GM23338 (cell line): ENCODE measurements at regions not wholly inside any gene's neighbourhood (a gene's known extent, or its start where the extent isn't known, plus 50 kb on each side); places are given as distances from the start of the nearest gene placed in this dataset.

Experiments
- ATAC-seq: fragments of 200-7000 bp; cut with Tn5 transposase; 3 replicates; pipeline ENCODE4 v1.9.1; 2020
- DNase-seq: peaks from one replicate; pipeline ENCODE4 v3.0.0-alpha.2; 2015; ENCODE audit warnings: low spot score
- H2AFZ ChIP-seq: fragments of 200-600 bp; sonication (generic); 2 replicates; pipeline ENCODE4 v1.8.0; 2016; ENCODE audit warnings: antibody characterized with exemption, mild to moderate bottlenecking, moderate library complexity
- H3F3A ChIP-seq: fragments of 200-600 bp; sonication (generic); replicated peaks from 2 replicates; pipeline ENCODE4 v1.8.0; 2017; ENCODE audit warnings: antibody characterized with exemption, mixed run types, low read depth
- H3K27ac ChIP-seq: fragments of 200-600 bp; sonication (generic); 2 replicates; pipeline ENCODE4 v1.6.1; 2016; ENCODE audit warnings: low read depth
- H3K27me3 ChIP-seq: fragments of 200-600 bp; sonication (generic); 2 replicates; pipeline ENCODE4 v1.8.0; 2016; ENCODE audit warnings: mild to moderate bottlenecking, mixed run types, moderate library complexity; ENCODE audit not compliant: insufficient read depth
- H3K36me3 ChIP-seq: fragments of 200-600 bp; sonication (generic); 2 replicates; pipeline ENCODE4 v1.8.0; 2016; ENCODE audit warnings: mild to moderate bottlenecking; ENCODE audit not compliant: insufficient read depth
- H3K4me1 ChIP-seq: fragments of 200-600 bp; sonication (generic); 2 replicates; pipeline ENCODE4 v1.8.0; 2016; ENCODE audit warnings: mild to moderate bottlenecking, moderate library complexity; ENCODE audit not compliant: insufficient read depth
- H3K4me2 ChIP-seq: fragments of 200-600 bp; sonication (generic); 2 replicates; pipeline ENCODE4 v1.7.1; 2017; ENCODE audit warnings: mixed run types
- H3K4me3 ChIP-seq: fragments of 200-600 bp; sonication (generic); 2 replicates; pipeline ENCODE4 v1.6.1; 2016; ENCODE audit warnings: mixed run types
- H3K79me2 ChIP-seq: fragments of 200-600 bp; sonication (generic); replicated peaks from 2 replicates; pipeline ENCODE4 v1.8.0; 2017; ENCODE audit warnings: mild to moderate bottlenecking; ENCODE audit not compliant: insufficient read depth
- H3K9me2 ChIP-seq: fragments of 200-600 bp; sonication (generic); 2 replicates; pipeline ENCODE4 v1.8.0; 2017; ENCODE audit not compliant: insufficient read depth
- H4K20me1 ChIP-seq: fragments of 200-600 bp; sonication (generic); replicated peaks from 2 replicates; pipeline ENCODE4 v1.8.0; 2017; ENCODE audit warnings: mild to moderate bottlenecking; ENCODE audit not compliant: insufficient read depth
- H3K27ac Mint-ChIP-seq: 2 replicates; pipeline ENCODE4 v1.8.0; 2020; ENCODE audit warnings: inconsistent platforms, mild to moderate bottlenecking, moderate library complexity, mixed read lengths
- H3K27me3 Mint-ChIP-seq: 3 replicates; pipeline ENCODE4 v1.8.0; 2022; ENCODE audit warnings: low read depth, mild to moderate bottlenecking, moderate library complexity, mixed read lengths, inconsistent platforms; ENCODE audit not compliant: insufficient read depth, poor library complexity
- H3K36me3 Mint-ChIP-seq: 3 replicates; pipeline ENCODE4 v1.8.0; 2021; ENCODE audit warnings: low read depth, mild to moderate bottlenecking, inconsistent platforms, moderate library complexity, mixed read lengths
- H3K4me1 Mint-ChIP-seq: 3 replicates; pipeline ENCODE4 v1.8.0; 2020; ENCODE audit warnings: mild to moderate bottlenecking, inconsistent platforms, mixed read lengths
- H3K4me3 Mint-ChIP-seq: 3 replicates; pipeline ENCODE4 v1.8.0; 2021; ENCODE audit warnings: moderate library complexity, mild to moderate bottlenecking, inconsistent platforms, mixed read lengths
- H3K9me3 Mint-ChIP-seq: 3 replicates; pipeline ENCODE4 v1.8.0; 2020; ENCODE audit warnings: moderate library complexity, mild to moderate bottlenecking, inconsistent platforms, mixed read lengths
- EZH2 ChIP-seq: fragments of 200-600 bp; sonication (generic); IDR thresholded peaks from one replicate; pipeline ENCODE4 v1.8.0; 2017; ENCODE audit warnings: antibody characterized with exemption, mild to moderate bottlenecking, low read depth; ENCODE audit not compliant: unreplicated experiment
- EZH2phosphoT487 ChIP-seq: fragments of 200-600 bp; sonication (generic); IDR thresholded peaks from one replicate; pipeline ENCODE4 v1.8.1; 2018; ENCODE audit warnings: antibody characterized with exemption; ENCODE audit not compliant: unreplicated experiment
- NANOG ChIP-seq: IDR thresholded peaks from 2 replicates; pipeline ENCODE4 v1.6.1; 2016; ENCODE audit warnings: antibody characterized with exemption, borderline replicate concordance
- ZNF114 ChIP-seq: fragments of 250-450 bp; sonication (Bioruptor Pico); IDR thresholded peaks from 2 replicates; pipeline ENCODE4 v1.5.0; 2020; ENCODE audit warnings: mild to moderate bottlenecking, moderate library complexity
- ZNF331 ChIP-seq: fragments of 250-450 bp; sonication (Bioruptor Pico); IDR thresholded peaks from 2 replicates; pipeline ENCODE4 v1.5.0; 2020; ENCODE audit warnings: low read depth, mild to moderate bottlenecking, moderate library complexity
- TF ChIP-seq, protein P1 (sequence below): IDR thresholded peaks from 2 replicates; pipeline ENCODE4 v1.6.1; 2016; ENCODE audit warnings: antibody characterized with exemption
- TF ChIP-seq, protein P2 (sequence below): IDR thresholded peaks from one replicate; pipeline ENCODE4 v1.6.1; 2018; ENCODE audit warnings: antibody characterized with exemption; ENCODE audit not compliant: unreplicated experiment
- TF ChIP-seq, protein P3 (sequence below), 2 experiments: fragments of 200-600 bp in 1 of 2; sonication (generic) in 1 of 2; conservative IDR thresholded peaks; 2 replicates each; pipeline versions ENCODE4 v1.5.1 to v1.6.1; 2016 to 2017; ENCODE audit warnings: antibody characterized with exemption in 2 of 2, low read depth in 2 of 2, mild to moderate bottlenecking in 2 of 2, moderate library complexity in 1 of 2

DNA sequence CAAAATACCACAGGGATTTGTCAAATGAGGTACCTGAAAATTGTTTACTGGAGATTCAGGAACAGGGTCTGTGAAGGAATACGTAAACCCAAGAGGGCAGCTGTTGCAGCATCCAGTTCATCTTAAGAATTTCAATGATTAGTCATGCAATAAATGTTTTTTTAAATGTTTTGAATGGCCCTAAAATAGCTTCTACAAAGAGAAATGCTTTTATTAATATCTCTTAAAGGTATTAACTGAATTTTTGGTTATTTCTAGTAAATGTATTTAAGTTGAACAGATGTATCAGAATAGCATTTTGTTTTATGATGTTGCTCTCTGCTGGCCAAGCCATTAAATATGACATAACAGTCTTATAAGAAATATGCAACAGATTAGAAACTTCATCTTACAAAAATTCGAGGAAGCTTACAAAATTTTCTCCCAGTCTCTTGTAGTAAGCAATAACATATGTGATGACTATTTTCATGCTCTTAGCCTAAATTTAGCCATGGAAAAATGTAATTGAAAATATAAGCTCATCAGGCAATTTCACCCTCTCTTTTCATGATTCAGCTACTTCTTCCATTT lies 863.9 kb downstream of the SUCLG1 start:
- Histone ChIP-seq H3K27me3 (no peaks in the 10 kb centered on the region), H3K4me2 (no peak overlapping the region), H2AFZ (peak overlapping the region; percentile 25; the same call in 1 of the 2 replicates), H3K4me1 (no peaks in the 10 kb centered on the region), H3K9me2 (no peaks in the 10 kb centered on the region), H3K79me2 (no peaks in the 10 kb centered on the region), H3K4me3 (no peak overlapping the region), H3K36me3 (no peaks in the 10 kb centered on the region), H3F3A (no peaks in the 10 kb centered on the region), H3K27ac (no peak overlapping the region), H4K20me1 (no peaks in the 10 kb centered on the region)
- Mint-ChIP-seq H3K4me1 (0 out of 3 replicates have a peak, but pooled peaks cover 2% of the 10 kb centered on the region), H3K4me3 (no peak overlapping the region), H3K27me3 (no peaks in the 10 kb centered on the region), H3K27ac (no peak overlapping the region), H3K36me3 (peaks cover 3% of the 10 kb centered on the region; the same call in 1 of the 3 replicates), H3K9me3 (peaks cover 8% of the 10 kb centered on the region; the same call in 2 of the 3 replicates)
- ATAC-seq = no peak
- TF ChIP-seq, protein P1, sequence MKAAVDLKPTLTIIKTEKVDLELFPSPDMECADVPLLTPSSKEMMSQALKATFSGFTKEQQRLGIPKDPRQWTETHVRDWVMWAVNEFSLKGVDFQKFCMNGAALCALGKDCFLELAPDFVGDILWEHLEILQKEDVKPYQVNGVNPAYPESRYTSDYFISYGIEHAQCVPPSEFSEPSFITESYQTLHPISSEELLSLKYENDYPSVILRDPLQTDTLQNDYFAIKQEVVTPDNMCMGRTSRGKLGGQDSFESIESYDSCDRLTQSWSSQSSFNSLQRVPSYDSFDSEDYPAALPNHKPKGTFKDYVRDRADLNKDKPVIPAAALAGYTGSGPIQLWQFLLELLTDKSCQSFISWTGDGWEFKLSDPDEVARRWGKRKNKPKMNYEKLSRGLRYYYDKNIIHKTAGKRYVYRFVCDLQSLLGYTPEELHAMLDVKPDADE = no peak
- TF ChIP-seq NANOG (no peak), ZNF331 (CRISPR knock-in tag) (no peak), EZH2 (no peak)
- TF ChIP-seq, protein P2, sequence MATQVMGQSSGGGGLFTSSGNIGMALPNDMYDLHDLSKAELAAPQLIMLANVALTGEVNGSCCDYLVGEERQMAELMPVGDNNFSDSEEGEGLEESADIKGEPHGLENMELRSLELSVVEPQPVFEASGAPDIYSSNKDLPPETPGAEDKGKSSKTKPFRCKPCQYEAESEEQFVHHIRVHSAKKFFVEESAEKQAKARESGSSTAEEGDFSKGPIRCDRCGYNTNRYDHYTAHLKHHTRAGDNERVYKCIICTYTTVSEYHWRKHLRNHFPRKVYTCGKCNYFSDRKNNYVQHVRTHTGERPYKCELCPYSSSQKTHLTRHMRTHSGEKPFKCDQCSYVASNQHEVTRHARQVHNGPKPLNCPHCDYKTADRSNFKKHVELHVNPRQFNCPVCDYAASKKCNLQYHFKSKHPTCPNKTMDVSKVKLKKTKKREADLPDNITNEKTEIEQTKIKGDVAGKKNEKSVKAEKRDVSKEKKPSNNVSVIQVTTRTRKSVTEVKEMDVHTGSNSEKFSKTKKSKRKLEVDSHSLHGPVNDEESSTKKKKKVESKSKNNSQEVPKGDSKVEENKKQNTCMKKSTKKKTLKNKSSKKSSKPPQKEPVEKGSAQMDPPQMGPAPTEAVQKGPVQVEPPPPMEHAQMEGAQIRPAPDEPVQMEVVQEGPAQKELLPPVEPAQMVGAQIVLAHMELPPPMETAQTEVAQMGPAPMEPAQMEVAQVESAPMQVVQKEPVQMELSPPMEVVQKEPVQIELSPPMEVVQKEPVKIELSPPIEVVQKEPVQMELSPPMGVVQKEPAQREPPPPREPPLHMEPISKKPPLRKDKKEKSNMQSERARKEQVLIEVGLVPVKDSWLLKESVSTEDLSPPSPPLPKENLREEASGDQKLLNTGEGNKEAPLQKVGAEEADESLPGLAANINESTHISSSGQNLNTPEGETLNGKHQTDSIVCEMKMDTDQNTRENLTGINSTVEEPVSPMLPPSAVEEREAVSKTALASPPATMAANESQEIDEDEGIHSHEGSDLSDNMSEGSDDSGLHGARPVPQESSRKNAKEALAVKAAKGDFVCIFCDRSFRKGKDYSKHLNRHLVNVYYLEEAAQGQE = no peak
- no peak for DNase-seq

GRCh38 chr2:83594241-83595120 lies 864.6 kb downstream of the SUCLG1 start:
- Histone ChIP-seq H3K4me3 (no peak overlapping the region), H3K27ac (no peak overlapping the region), H3F3A (no peaks in the 10 kb centered on the region), H4K20me1 (no peaks in the 10 kb centered on the region), H3K4me2 (no peak overlapping the region), H3K27me3 (no peaks in the 10 kb centered on the region), H3K4me1 (no peaks in the 10 kb centered on the region), H2AFZ (peak overlapping the region; percentile 25; the same call in 1 of the 2 replicates), H3K36me3 (no peaks in the 10 kb centered on the region), H3K79me2 (no peaks in the 10 kb centered on the region), H3K9me2 (no peaks in the 10 kb centered on the region)
- 0 out of 3 replicates have a peak, but pooled peaks cover 2% of the 10 kb centered on the region for H3K4me1 Mint-ChIP-seq
- DNase-seq (no peak), ATAC-seq (no peak)
- TF ChIP-seq ZNF114 = no peak
- no peak for TF ChIP-seq EZH2phosphoT487
- TF ChIP-seq, protein P3, sequence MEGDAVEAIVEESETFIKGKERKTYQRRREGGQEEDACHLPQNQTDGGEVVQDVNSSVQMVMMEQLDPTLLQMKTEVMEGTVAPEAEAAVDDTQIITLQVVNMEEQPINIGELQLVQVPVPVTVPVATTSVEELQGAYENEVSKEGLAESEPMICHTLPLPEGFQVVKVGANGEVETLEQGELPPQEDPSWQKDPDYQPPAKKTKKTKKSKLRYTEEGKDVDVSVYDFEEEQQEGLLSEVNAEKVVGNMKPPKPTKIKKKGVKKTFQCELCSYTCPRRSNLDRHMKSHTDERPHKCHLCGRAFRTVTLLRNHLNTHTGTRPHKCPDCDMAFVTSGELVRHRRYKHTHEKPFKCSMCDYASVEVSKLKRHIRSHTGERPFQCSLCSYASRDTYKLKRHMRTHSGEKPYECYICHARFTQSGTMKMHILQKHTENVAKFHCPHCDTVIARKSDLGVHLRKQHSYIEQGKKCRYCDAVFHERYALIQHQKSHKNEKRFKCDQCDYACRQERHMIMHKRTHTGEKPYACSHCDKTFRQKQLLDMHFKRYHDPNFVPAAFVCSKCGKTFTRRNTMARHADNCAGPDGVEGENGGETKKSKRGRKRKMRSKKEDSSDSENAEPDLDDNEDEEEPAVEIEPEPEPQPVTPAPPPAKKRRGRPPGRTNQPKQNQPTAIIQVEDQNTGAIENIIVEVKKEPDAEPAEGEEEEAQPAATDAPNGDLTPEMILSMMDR (conservative IDR thresholded peaks at IDR 0.05; ENCODE audit: low read depth in 2 of 2) = no peak
- no peak for TF ChIP-seq ZNF331 (CRISPR knock-in tag)
- H3K4me3 Mint-ChIP-seq = no peak overlapping the region
- H3K27me3 Mint-ChIP-seq = no peaks in the 10 kb centered on the region
- peaks cover 7% of the 10 kb centered on the region; the same call in 2 of the 3 replicates for H3K9me3 Mint-ChIP-seq
- no peaks in the 10 kb centered on the region; the same call in 2 of the 3 replicates for H3K36me3 Mint-ChIP-seq
- H3K27ac Mint-ChIP-seq = no peak overlapping the region
